ENCODE measurements at regions not wholly inside any gene's neighbourhood (a gene's known extent, or its start where the extent isn't known, plus 50 kb on each side); places are given as distances from the start of the nearest gene placed in this dataset.
"Not testable (repeated sequence)": the region's sequence is repeated elsewhere in the genome, so short reads cannot be mapped to it uniquely, and the experiment has no call there.

DNA sequence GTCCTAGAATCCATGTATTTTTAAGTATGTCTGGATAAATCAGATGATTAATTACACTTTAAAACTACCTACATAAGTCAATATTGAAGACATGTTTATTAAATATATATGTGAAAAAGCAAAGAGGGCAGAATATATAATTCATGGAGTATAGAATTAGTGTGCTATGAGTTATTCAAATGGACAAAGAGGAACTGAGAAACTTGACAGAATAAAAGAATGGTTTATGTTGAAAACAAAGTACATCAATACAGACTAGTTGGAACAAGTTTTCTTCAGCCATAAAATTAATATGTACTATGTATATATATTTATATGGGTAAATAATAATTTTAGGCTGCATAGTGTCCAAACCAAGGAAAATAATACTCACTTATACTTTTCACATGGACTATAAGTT lies 173.5 kb downstream of the NPFFR2 start:
- no peak for DNase-seq

DNA sequence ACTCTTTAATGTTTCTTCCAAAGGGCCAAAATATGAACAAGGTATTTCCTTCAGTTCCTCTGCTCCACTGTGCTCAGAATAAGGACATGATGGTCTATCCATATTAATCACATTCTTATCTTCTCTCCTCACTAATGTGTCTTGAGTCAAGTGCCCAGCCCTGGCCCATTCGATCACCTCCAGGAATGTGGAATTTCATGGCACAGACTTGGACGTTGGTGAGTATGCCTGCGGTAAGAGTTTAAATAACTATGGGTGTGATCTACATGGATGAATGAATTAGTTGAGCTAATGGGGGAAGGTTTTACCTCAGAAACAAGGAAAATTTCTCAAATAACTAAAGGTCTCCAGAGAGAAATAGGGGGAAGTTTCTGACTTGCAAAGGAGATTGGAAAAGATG lies 174.0 kb downstream of the NPFFR2 start:
- DNase-seq = no peak

GRCh38 chr4:72207196-72207595 lies 175.4 kb downstream of the NPFFR2 start:
- peak; percentile 2 for DNase-seq

DNA sequence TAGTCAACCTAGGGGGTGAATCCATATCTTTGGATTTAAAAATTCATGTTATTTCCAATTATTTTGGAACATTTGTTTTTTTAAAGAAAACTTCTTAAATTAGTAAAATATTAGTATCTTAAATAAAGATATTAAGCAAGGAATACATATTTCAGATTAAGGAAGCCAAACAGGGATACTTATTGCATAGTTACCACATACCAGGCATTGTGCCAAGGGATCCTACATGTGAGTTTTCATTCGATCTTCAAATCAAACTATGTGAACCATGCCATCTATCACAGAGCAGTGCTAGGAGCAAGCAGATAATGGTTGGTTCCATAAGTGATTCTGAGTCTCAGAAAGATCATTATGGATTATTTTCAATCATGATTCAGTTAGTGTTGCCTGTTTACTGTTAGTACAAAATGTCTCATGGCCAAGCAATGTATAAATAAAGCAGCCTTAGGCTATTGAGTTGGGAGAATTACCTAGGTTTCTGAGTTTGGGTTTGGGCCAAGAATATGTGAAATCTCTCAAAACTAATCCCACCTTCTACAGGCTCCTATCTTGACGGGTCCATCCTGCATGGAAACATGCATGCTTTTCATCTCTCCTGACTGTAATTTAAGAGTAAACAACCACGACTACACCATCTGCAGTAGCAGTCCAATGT lies 176.7 kb downstream of the NPFFR2 start:
- no peak for DNase-seq

DNA sequence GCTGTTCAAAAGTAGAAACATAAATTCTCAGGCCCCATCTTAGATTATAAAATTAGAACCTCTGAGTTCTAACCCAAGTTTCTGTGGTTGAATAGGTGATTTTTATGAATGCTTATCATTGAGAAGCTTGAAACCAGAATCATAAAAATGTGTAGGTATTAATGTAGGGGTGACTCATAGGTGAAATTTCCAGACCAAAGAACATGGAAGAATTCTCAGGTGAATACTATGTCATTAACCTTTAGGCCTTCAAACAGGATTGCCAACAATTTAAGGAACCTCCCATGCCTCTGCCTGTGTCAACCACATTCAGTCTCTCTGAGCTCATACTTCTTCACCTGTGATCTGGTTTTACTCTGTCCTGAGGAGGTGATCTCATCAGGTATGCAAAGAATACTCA lies 177.8 kb downstream of the NPFFR2 start:
- DNase-seq = no peak

GRCh38 chr4:72213763-72214162 lies 182.0 kb downstream of the NPFFR2 start:
- not testable (repeated sequence) for DNase-seq

- DNase-seq = no peak
These were observed 183.4 kb downstream of the NPFFR2 start for GRCh38 chr4:72215198-72215597.

GRCh38 chr4:72216539-72217277 lies 184.9 kb downstream of the NPFFR2 start:
- DNase-seq = no peak

- DNase-seq = no peak
These were observed 187.2 kb downstream of the NPFFR2 start for GRCh38 chr4:72218953-72219352.
